GM12891 (cell line): ENCODE measurements at regions not wholly inside any gene's neighbourhood (a gene's known extent, or its start where the extent isn't known, plus 50 kb on each side); places are given as distances from the start of the nearest gene placed in this dataset.

Experiments
- DNase-seq: peaks from one replicate; pipeline ENCODE4 v3.0.0; 2011; ENCODE audit warnings: low spot score; ENCODE audit not compliant: insufficient read length
- FAIRE-seq: peaks from 2 replicates; lab custom pipeline; 2011; peaks lifted over from hg19 to GRCh38; lab: Jason Lieb, UNC
- PAX5 ChIP-seq: IDR thresholded peaks from 2 replicates; pipeline ENCODE4 v1.6.1; 2011; ENCODE audit warnings: low read length, moderate library complexity, mild to moderate bottlenecking; ENCODE audit not compliant: insufficient read depth, severe bottlenecking
- POLR2A ChIP-seq: IDR thresholded peaks from 2 replicates; pipeline ENCODE4 v1.6.1; 2011; ENCODE audit warnings: low read depth, low read length, control low read depth
- POLR2AphosphoS5 ChIP-seq: IDR thresholded peaks from 2 replicates; pipeline ENCODE4 v1.6.1; 2011; ENCODE audit warnings: low read depth, low read length, control low read depth
- POU2F2 ChIP-seq: IDR thresholded peaks from 2 replicates; pipeline ENCODE4 v1.6.1; 2011; ENCODE audit warnings: low read depth, mild to moderate bottlenecking, control low read depth, low read length, moderate library complexity
- SPI1 ChIP-seq: IDR thresholded peaks from 2 replicates; pipeline ENCODE4 v1.6.1; 2011; ENCODE audit warnings: low read depth, low read length, control low read depth
- TAF1 ChIP-seq: IDR thresholded peaks from 2 replicates; pipeline ENCODE4 v1.6.1; 2011; ENCODE audit warnings: low read depth, low read length, control low read depth

DNA sequence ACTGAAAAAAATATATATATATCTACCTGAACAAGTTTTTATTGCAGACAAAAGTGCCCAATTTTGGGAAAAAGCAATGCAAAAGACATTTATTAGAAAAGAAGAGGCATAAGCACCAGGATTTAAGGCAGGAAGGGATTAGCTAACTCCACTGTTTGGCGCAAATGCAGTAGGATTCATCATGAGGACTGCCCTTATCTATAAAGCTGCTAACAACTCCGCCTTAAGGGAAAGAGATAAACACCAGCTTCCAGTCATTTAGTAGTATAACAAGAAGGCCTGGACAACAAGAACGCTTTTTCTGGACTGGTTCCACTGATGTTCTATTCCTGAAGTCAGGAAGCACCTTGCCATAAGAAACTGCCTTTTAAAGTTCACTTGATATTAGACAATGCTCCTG, 52.9 kb upstream of the FSHR start:
- DNase-seq (no peak), FAIRE-seq (no peak)
- TF ChIP-seq POLR2A (no peak), TAF1 (no peak), POU2F2 (no peak), SPI1 (no peak), PAX5 (no peak), POLR2AphosphoS5 (no peak)
